TTC549 (cell line): ENCODE measurements at regions not wholly inside any gene's neighbourhood (a gene's known extent, or its start where the extent isn't known, plus 50 kb on each side); places are given as distances from the start of the nearest gene placed in this dataset.

ENCODE experiments used
- FAIRE-seq: peaks from 2 replicates; lab custom pipeline; 2012; peaks lifted over from hg19 to GRCh38; lab: Jason Lieb, UNC

GRCh38 chr14:71582705-71583104 is 349.5 kb upstream of the RGS6 start:
- no peak for FAIRE-seq

GRCh38 chr14:71583194-71583593 is 349.0 kb upstream of the RGS6 start:
- no peak for FAIRE-seq

DNA sequence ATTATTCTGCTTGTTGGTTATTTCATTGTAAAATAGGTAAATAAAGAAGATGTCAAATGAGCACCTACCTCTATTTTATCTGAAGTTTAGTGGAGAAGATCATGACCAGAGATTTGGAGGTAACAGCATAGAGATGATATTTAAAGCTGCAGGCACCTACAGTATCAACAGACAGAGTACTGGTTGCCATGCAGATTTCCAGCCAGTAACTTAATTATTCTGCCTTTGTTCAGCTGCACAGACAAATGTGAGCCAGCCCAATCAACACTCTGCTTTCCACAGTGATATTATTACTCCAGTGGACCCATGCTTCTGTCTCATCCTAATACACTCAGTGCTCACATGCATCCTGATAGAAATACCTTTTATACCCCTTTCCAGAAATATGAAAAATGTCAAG is 348.5 kb upstream of the RGS6 start:
- no peak for FAIRE-seq

- no peak for FAIRE-seq
Observed at GRCh38 chr14:71585361-71585760, 346.9 kb upstream of the RGS6 start.

DNA sequence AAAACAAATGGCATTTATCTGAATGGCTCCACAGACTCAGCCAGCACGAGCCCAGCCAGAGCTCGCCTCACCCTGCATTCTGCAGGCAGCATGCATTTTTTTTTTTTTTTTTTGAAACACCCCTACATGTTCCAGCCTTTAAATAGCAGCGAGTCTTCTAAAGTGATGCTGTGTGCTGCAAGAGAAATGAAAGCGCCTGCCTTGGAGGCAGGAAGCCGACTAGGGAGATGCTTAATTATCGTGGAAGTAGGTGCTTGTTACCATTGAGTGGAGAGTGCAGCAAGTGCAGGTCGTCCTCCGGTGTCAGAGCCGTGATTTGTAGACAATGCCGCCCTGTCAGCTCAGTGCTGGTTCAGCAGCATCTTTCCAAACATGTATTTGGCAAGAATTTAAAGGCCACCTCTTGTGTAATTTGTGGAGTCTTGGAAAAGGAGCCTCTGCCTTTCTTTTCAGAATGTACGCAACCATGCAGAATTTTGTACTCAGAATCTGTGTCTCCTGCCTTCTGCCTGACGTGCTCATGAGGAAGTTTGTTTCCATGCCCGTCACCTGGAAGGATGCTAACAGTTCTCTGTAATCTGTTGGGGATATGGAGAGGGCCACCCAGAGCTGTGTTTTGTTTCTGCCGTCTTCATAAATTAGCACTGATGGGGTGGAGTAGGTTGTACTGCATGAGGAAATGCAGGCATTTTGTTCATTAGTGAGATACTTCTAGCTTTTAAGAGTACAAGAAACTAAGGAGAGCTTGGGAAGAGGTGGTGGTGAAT is 345.9 kb upstream of the RGS6 start:
- no peak for FAIRE-seq

DNA sequence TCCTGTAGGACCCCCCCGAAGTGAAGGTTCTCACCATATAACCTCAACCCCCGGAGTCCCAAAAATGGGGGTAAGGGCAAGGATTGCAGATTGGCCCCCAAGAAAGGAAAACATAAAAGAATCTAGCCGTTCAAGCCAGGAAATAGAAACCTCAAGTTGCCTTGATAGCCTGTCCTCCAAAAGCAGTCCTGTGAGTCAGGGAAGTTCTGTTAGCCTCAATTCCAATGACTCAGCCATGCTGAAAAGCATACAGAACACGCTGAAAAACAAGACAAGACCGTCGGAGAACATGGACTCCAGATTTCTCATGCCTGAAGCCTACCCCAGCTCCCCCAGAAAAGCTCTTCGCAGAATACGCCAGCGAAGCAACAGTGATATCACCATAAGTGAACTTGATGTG is 344.2 kb upstream of the RGS6 start:
- no peak for FAIRE-seq

- no peak for FAIRE-seq
Observed at GRCh38 chr14:71588576-71589215, 343.5 kb upstream of the RGS6 start.

DNA sequence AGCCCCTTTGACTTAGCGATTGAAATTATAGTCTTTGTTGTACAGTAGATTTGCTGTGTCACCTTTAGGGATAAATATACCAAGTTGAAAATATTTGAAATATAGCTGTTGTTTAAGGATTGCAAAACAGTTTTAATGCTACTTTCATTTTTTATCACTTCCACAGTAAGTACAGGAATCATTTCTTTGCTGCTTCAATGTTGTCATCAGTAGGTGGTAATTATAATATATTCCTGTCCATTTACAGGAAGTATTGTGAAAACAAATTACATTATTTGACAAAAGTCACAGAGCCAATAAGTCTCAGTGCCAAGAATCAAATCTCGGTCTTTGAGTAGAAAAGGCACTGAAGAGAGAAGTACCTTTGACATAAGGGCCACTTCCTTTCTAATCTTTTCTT is 342.6 kb upstream of the RGS6 start:
- FAIRE-seq, result no peak

GRCh38 chr14:71590131-71590530 is 342.1 kb upstream of the RGS6 start:
- FAIRE-seq, result no peak

DNA sequence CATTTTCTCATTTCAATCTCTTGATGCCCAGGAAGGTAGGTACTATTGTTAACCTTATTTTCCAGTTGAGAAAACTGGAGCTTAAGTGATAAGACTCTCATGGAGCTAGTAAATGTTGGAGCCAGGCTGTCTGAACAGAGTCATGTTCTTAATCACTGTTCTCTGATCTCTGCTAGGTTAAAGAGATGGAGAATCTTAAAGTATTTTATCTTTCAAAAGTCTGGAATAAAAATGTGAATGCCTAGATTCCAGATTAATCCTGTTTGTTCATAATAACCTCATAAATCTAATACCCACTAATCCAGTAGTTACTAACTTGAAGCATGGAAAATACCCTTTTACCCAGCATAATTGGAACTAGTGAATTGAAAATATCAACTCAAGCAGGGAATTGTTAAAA is 341.0 kb upstream of the RGS6 start:
- no peak for FAIRE-seq

- FAIRE-seq, result no peak
Observed at GRCh38 chr14:71591929-71592328, 340.3 kb upstream of the RGS6 start.

GRCh38 chr14:71592361-71592760 is 339.9 kb upstream of the RGS6 start:
- FAIRE-seq, result no peak

- no peak for FAIRE-seq
Observed at GRCh38 chr14:71593966-71594365, 338.3 kb upstream of the RGS6 start.

DNA sequence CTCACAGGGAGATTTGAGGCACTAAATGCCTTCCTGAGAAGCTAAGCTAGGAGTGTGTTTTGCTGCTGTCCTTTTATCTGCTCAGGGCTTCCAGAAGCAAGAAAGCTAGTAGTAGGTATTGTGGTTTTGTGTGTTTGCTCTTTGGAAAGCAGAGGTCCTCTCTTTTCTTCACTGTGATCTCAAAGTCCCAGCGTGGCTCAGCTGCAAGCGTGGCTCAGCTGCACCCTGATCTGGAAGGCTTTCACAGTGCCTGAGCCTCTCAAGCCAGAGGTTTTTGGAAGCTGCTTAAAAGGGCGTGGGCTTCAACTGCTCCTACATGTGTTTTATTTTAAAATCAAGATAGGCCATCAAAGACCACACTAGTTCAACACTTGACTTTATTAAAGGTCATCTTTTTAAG is 337.4 kb upstream of the RGS6 start:
- FAIRE-seq, result no peak

DNA sequence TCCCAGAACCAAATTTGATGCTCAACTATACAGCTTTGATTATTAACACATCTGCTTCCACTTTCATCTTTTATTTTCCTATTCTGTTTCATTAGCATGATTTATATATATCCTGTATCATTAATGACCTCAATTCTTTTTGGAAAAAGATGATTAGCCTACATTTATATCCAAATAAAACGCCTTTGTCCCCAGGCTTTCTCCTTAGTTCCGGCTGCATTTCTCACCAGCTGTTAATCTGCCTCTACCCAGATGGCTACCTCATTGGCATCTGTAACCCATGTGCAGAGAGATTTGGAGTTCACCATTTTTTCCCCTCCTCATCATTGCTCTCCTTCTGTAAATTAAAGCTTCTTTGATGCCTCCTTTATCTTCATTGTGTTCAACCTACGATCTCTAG is 336.8 kb upstream of the RGS6 start:
- no peak for FAIRE-seq

DNA sequence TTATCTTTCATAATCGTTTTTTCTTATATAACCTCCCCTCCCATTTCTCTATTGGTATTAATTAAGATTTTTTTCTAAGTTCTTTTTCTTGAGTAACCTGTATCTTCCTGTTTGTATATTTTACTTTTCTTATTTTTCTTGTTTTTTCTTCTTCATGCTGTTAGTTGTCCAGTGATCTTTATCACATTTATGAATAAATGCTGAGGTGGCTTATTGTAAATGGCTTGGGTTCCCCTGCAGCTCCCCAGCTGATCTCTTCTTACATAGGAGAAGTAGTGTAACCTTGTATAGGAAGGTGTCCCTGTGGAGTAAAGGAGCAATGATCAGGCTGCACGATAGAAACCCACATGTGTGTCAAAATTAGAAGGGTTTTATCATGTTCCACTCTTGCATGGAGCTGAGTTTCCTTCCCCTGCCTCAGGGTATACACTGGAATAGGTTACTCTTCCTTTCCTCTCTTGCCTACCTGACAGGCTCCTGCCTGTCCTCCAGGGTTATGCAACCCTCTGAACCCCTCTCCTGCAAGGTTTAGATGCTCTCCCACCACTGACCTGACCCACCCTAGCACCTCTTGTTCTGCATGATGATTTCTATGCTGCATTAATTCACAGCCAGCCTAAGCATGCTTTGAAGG is 334.8 kb upstream of the RGS6 start:
- FAIRE-seq, result no peak

DNA sequence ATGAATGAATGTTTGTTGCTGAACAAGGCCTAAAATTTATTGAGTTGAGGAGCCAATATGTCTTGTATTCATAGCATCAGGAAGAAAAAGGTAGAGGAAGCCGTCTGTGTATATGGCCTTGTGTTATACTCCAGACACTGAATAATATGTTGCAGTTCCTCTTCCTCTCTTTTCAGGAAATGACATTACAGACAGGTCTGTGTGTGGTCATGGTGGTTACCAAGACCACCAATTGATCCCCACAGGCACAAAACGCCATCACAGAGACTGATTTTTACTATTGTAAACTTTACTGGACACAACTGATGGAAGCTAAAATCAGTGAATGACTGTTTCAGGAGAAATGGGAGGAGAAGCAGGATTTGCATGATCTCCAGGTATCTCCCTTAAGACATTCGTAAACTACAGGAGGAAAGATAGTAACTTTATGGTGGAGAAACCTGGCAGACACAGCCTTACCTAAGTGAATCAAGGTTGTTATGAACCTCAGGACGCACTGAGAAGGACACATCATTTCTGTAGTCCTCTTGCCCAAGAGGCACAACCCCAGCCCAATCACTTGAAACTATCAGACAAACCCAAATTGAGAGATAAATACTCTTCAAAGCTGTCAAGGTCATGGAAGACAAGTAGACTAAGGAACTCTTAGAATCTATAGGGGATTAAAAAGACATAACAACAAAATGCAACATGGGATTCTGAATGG is 334.1 kb upstream of the RGS6 start:
- no peak for FAIRE-seq

DNA sequence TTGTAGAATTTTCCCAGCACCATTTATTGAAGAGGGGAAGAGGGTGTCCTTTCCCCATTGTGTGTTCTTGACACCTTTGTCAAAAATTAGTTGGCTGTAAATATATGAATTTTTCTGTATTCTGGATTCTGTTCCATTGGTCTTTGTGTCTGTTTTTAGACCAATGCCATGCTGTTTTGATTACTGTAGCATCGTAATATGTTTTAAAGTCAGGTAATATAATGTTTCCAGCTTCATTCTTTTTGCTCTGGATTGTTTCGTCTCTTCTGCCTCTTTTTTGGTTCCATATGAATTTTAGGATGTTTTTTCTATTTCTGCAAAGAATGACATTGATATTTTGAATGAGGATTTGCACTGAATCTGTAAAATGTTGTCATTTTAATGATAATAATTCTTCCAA is 331.9 kb upstream of the RGS6 start:
- no peak for FAIRE-seq

DNA sequence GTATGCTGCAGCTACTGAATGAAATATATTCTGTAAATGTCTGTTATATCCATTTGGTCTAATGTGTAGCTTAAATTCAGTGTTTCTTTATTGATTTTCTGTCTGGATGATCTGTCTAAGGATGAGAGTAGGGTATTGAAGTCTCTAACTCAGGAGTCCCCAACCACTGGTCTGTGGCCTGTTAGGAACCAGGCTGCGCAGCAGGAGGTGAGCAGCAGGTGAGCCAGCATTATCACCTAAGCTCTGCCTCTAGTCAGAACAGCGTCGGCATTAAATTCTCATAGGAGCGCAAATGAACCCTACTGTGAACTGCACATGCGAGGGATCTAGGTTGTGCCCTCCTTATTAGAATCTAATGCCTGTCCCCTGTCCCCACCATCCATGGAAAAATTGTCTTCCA is 329.7 kb upstream of the RGS6 start:
- FAIRE-seq, result no peak

DNA sequence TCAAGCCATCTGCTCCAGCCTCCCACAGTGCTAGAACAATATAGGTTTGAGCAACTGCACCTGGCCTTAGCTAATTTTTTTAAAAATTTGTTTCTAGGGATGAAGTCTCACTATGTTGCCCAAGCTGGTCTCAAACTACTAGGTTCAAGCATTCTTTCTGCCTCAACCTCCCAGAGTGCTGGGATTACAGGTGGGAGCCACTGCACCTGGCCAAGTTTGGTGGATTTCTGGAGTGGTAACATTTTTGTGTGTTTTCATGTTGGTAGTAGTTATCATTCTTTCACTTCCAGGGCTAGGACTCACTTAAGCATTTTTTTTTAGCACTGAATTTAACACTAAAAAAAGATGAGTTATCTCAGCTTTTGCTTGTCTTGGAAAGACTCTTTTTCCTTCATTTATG is 328.0 kb upstream of the RGS6 start:
- FAIRE-seq, result no peak

GRCh38 chr14:71606064-71606463 is 326.2 kb upstream of the RGS6 start:
- no peak for FAIRE-seq

DNA sequence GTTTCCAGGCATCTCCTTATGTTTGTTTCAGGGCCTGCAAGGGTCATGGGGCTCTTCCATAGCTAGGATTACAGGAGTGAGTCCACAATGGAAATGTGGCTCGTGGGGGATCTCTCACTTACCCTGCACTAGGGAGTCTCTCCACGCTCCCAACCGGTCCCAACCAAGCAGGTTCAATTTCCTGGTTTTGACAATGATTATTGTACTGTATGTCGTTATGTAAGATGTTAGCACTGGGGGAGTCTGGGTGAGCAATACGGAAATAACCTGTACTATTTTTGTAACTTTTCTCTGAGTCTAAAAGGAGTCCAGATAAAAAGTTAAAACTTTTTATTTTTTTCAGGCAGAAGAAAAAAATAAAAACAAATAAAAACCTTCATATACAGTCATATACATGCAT is 325.7 kb upstream of the RGS6 start:
- FAIRE-seq, result no peak

DNA sequence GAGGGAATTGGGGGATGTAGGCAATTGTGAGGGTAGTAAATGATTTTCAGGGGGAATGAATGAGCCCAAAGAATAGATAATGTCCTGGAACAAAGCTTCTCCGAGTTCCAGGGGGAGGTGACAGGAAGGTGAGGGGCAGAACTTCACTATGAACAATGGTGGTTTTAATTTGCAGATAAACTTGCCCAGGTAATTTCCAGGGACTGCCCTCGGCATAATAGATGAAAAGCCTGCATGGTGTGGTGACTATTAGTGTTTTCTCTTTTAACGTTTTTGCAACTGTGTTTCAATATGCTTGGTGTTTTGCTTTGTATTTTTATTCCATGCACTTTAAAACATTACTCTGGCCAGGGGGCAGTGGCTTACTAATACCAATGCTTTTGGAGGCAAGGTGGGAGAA is 325.2 kb upstream of the RGS6 start:
- no peak for FAIRE-seq
